Gastrocnemius medialis (tissue), 4 donors: ENCODE measurements at regions not wholly inside any gene's neighbourhood (a gene's known extent, or its start where the extent isn't known, plus 50 kb on each side); places are given as distances from the start of the nearest gene placed in this dataset.

Source experiments
- CTCF ChIP-seq, 5 experiments: fragments of 450-650 bp in 3 of 5; fragments of 200-600 bp in 2 of 5; sonication (generic) in 2 of 5; IDR thresholded peaks in 4 of 5; conservative IDR thresholded peaks in 1 of 5; 1 replicate in 4 of 5; 2 replicates in 1 of 5; pipeline ENCODE4 v1.5.1; 2016 to 2019; ENCODE audit warnings: antibody characterized with exemption in 5 of 5, mild to moderate bottlenecking in 3 of 5, moderate library complexity in 3 of 5
- POLR2A ChIP-seq, 2 donors: fragments of 450-650 bp; IDR thresholded peaks; one replicate each; pipeline ENCODE4 v1.6.1; 2017; ENCODE audit warnings: antibody characterized with exemption in 2 of 2, mild to moderate bottlenecking in 2 of 2, moderate library complexity in 2 of 2

DNA sequence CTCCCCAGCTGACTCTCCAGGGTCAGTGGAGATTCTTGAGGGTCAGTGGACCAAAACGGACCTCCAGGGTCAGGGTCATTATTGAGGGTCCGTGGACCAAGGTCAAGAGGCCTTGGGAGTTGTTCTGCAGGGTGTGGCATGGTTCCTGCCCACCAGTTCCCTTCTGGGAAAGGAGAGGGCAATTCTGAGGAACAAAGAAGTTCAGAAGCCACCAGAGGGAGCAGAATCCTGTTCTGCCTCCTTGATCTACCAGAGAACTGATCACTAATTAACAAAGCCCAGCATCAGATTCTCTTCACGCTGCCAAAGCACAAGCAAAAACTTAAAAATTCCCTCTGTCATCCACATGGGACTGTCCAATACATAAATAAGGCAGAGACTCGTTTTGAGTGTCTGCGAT, 263.4 kb downstream of the DHX35 start:
- TF ChIP-seq POLR2A (IDR thresholded peaks at IDR 0.05) = no peak
- no peak for TF ChIP-seq CTCF (IDR thresholded peaks at IDR 0.05 in 4 of 5, conservative IDR thresholded peaks at IDR 0.05 in 1 of 5)
